GM12872 (cell line): ENCODE measurements at regions not wholly inside any gene's neighbourhood (a gene's known extent, or its start where the extent isn't known, plus 50 kb on each side); places are given as distances from the start of the nearest gene placed in this dataset.

ENCODE experiments used
- TF ChIP-seq, protein P1 (sequence below): IDR thresholded peaks from 3 replicates; pipeline ENCODE4 v1.5.1; 2011; ENCODE audit warnings: low read depth, mild to moderate bottlenecking, low read length, moderate library complexity; ENCODE audit not compliant: insufficient read depth

- TF ChIP-seq, protein P1, sequence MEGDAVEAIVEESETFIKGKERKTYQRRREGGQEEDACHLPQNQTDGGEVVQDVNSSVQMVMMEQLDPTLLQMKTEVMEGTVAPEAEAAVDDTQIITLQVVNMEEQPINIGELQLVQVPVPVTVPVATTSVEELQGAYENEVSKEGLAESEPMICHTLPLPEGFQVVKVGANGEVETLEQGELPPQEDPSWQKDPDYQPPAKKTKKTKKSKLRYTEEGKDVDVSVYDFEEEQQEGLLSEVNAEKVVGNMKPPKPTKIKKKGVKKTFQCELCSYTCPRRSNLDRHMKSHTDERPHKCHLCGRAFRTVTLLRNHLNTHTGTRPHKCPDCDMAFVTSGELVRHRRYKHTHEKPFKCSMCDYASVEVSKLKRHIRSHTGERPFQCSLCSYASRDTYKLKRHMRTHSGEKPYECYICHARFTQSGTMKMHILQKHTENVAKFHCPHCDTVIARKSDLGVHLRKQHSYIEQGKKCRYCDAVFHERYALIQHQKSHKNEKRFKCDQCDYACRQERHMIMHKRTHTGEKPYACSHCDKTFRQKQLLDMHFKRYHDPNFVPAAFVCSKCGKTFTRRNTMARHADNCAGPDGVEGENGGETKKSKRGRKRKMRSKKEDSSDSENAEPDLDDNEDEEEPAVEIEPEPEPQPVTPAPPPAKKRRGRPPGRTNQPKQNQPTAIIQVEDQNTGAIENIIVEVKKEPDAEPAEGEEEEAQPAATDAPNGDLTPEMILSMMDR, result no peak
Observed at GRCh38 chr6:82063574-82063973, 184.0 kb downstream of the IBTK start.

- TF ChIP-seq, protein P1, result no peak
Observed at GRCh38 chr6:82062219-82062618, 185.3 kb downstream of the IBTK start.

DNA sequence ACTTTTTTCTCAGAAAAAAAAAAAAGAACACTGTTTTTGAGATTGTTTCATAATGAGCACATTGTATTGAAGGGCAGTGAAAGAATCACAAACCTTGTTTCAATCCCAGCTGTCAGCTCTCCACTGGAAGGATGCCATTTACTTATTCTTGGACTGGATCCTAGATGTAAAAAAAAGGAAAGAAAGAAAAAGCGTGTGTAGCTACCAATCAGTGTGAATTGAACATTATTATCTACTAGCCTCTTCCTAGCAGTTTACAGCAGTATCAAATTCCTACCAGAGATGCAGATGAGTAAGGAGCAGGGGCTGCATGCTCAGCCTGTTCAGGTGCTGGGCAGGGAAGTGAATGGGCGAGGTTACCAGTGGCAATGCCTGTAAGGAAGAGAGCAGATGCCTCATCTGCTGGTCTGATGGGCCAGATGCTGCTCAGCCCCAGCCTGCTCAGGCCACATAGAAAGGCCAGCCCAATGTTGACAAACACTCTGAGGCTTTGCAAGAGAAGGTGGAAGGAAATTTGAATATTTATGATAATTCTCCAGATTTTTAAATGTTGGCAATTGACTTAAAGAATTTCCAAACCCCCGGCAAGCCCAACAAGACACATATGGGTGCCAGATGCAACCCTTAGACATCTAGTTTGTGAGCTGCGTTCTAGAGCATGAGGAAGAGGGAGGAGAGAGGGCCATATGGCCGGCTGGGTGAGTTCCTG lies 189.5 kb downstream of the IBTK start:
- TF ChIP-seq, protein P1, result no peak

GRCh38 chr6:82056567-82056966 lies 191.0 kb downstream of the IBTK start:
- TF ChIP-seq, protein P1, result no peak

- TF ChIP-seq, protein P1, result no peak
Observed at GRCh38 chr6:82045965-82046756, 201.4 kb downstream of the IBTK start.

DNA sequence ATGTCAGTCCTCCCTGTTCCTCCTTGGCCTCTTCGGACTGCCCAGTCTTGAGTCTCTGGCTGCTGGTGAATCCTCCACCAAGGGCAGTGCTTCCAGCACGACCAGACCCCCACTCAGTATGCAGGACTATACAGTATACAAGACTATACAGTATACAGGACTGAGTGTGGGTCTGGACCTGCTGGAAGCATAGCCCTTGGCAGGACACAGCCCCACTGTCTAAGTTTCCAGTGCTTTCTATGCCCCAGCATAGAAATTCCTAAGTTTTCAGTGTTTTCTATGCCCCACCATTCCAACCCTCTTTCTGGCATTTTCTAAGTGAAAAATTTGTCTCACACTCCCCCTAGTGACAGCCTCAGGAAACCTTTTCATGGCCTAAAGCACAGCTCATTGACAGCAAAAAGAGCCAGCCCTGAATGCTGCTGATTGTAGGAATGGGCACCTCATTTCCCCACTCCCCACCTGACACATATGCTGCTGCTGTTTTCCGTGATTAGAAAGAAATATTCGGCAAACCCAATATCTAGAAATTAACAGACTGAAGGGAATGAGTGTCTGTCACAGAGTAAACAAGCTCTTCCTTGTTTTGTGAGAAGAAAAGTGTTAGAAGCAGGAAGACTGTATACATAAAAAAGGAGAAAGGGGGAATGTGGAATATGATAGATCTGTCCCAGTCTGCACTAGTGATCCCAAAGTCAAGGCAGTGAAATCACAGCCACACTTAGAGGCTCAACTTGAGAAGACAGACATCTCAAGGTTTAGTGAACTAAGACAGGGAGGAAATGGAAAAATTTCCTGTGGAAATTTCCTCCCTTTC lies 206.9 kb downstream of the IBTK start:
- TF ChIP-seq, protein P1, result peak; percentile 79

GRCh38 chr6:82038631-82039030 lies 208.9 kb downstream of the IBTK start:
- TF ChIP-seq, protein P1, result no peak
